Calu3 (cell line): ENCODE measurements at regions not wholly inside any gene's neighbourhood (a gene's known extent, or its start where the extent isn't known, plus 50 kb on each side); places are given as distances from the start of the nearest gene placed in this dataset.

Experiments
- BruUV-seq: library from RNA; stranded (reverse); fragments of 400-500 nt; replicated peaks from 2 replicates; lab custom pipeline; 2021; lab: Mats Ljungman, UMichigan
- CTCF ChIA-PET: fragments of 300-600 bp; sonication (Branson Sonifier 250); formaldehyde crosslinking; loops from one replicate; lab custom pipeline; 2022; ENCODE audit warnings: antibody characterized with exemption; lab: Charles Lee
- DNase-seq: peaks from one replicate; pipeline ENCODE4 v3.0.0; 2022
- H3K27ac Mint-ChIP-seq: one replicate; pipeline ENCODE4 v1.8.0; 2022; ENCODE audit warnings: mixed read lengths; ENCODE audit not compliant: unreplicated experiment
- H3K27me3 Mint-ChIP-seq: one replicate; pipeline ENCODE4 v1.8.0; 2022; ENCODE audit warnings: mixed read lengths; ENCODE audit not compliant: unreplicated experiment
- H3K36me3 Mint-ChIP-seq: one replicate; pipeline ENCODE4 v1.8.0; 2022; ENCODE audit warnings: mild to moderate bottlenecking, moderate library complexity, mixed read lengths; ENCODE audit not compliant: insufficient read depth, unreplicated experiment
- H3K4me1 Mint-ChIP-seq: one replicate; pipeline ENCODE4 v1.8.0; 2022; ENCODE audit warnings: mild to moderate bottlenecking, low read depth, mixed read lengths; ENCODE audit not compliant: unreplicated experiment
- H3K4me3 Mint-ChIP-seq: one replicate; pipeline ENCODE4 v1.8.0; 2022; ENCODE audit warnings: mild to moderate bottlenecking, low read depth, moderate library complexity, mixed read lengths; ENCODE audit not compliant: unreplicated experiment
- H3K9me3 Mint-ChIP-seq: one replicate; pipeline ENCODE4 v1.8.0; 2022; ENCODE audit warnings: low read depth, mixed read lengths; ENCODE audit not compliant: unreplicated experiment
- CTCF ChIP-seq: fragments of 200-600 bp; IDR thresholded peaks from one replicate; pipeline ENCODE4 v1.8.0; 2022; ENCODE audit warnings: antibody characterized with exemption; ENCODE audit not compliant: unreplicated experiment
- intact Hi-C: fragments of 100-400 bp; cut with micrococcal nuclease; formaldehyde crosslinking; loops from one replicate; pipeline ENCODE4 v1.10.0; 2022; ENCODE audit not compliant: unreplicated experiment

- H3K9me3 Mint-ChIP-seq, result no peaks in the 10 kb centered on the region
- no peaks in the 10 kb centered on the region for H3K36me3 Mint-ChIP-seq
- CTCF ChIA-PET, result no interaction called here
- no peak for TF ChIP-seq CTCF
- no peak for DNase-seq
- intact Hi-C loops, result no loop called here
- no peaks in the 10 kb centered on the region for H3K27me3 Mint-ChIP-seq
- no peaks in the 10 kb centered on the region for H3K4me1 Mint-ChIP-seq
- BruUV-seq, result no TSS peak
- no peak overlapping the region for H3K4me3 Mint-ChIP-seq
- H3K27ac Mint-ChIP-seq, result no peak overlapping the region
Measured at GRCh38 chr9:73583576-73583975, 431.9 kb downstream of the ANXA1 start.

- H3K9me3 Mint-ChIP-seq, result no peaks in the 10 kb centered on the region
- no peak for DNase-seq
- no peak for TF ChIP-seq CTCF
- no peak overlapping the region for H3K4me3 Mint-ChIP-seq
- CTCF ChIA-PET, result no interaction called here
- no peaks in the 10 kb centered on the region for H3K36me3 Mint-ChIP-seq
- intact Hi-C loops, result no loop called here
- no peaks in the 10 kb centered on the region for H3K27me3 Mint-ChIP-seq
- H3K27ac Mint-ChIP-seq, result no peak overlapping the region
- H3K4me1 Mint-ChIP-seq, result no peaks in the 10 kb centered on the region
- BruUV-seq, result no TSS peak
Measured at GRCh38 chr9:73595036-73595545, 443.4 kb downstream of the ANXA1 start.

GRCh38 chr9:73596321-73596720, 444.7 kb downstream of the ANXA1 start:
- DNase-seq, result no peak
- Mint-ChIP-seq H3K36me3 (no peaks in the 10 kb centered on the region), H3K27ac (no peak overlapping the region), H3K9me3 (no peaks in the 10 kb centered on the region), H3K4me1 (no peaks in the 10 kb centered on the region), H3K4me3 (no peak overlapping the region), H3K27me3 (no peaks in the 10 kb centered on the region)
- TF ChIP-seq CTCF, result no peak
- CTCF ChIA-PET, result no interaction called here
- intact Hi-C loops, result no loop called here
- BruUV-seq, result no TSS peak

GRCh38 chr9:73597039-73597438, 445.4 kb downstream of the ANXA1 start:
- H3K27me3 Mint-ChIP-seq, result no peaks in the 10 kb centered on the region
- no peaks in the 10 kb centered on the region for H3K4me1 Mint-ChIP-seq
- no TSS peak for BruUV-seq
- DNase-seq, result no peak
- no peak for TF ChIP-seq CTCF
- no peak overlapping the region for H3K4me3 Mint-ChIP-seq
- H3K27ac Mint-ChIP-seq, result no peak overlapping the region
- H3K9me3 Mint-ChIP-seq, result no peaks in the 10 kb centered on the region
- CTCF ChIA-PET, result no interaction called here
- intact Hi-C loops, result no loop called here
- no peaks in the 10 kb centered on the region for H3K36me3 Mint-ChIP-seq
